Activated T-cell treated with anti-CD3 and anti-CD28 coated beads, Interleukin-2, amount 50 U/mL, for 24 hours (primary cell): ENCODE measurements at regions not wholly inside any gene's neighbourhood (a gene's known extent, or its start where the extent isn't known, plus 50 kb on each side); places are given as distances from the start of the nearest gene placed in this dataset.

ENCODE experiments used
- DNase-seq: peaks from one replicate; pipeline ENCODE4 v3.0.0-alpha.2; 2020
- H3K27ac Mint-ChIP-seq: 2 replicates; pipeline ENCODE4 v1.8.0; 2020; ENCODE audit warnings: mild to moderate bottlenecking, mixed read lengths
- H3K27me3 Mint-ChIP-seq: 2 replicates; pipeline ENCODE4 v1.8.0; 2020; ENCODE audit warnings: mixed read lengths
- H3K36me3 Mint-ChIP-seq: 2 replicates; pipeline ENCODE4 v1.8.0; 2020; ENCODE audit warnings: low read depth, mixed read lengths
- H3K4me1 Mint-ChIP-seq: 2 replicates; pipeline ENCODE4 v1.8.0; 2020; ENCODE audit warnings: low read depth, mixed read lengths
- H3K4me3 Mint-ChIP-seq: 2 replicates; pipeline ENCODE4 v1.8.0; 2020; ENCODE audit warnings: mild to moderate bottlenecking, moderate library complexity, mixed read lengths
- H3K9me3 Mint-ChIP-seq: 2 replicates; pipeline ENCODE4 v1.8.0; 2020; ENCODE audit warnings: mixed read lengths

- H3K27me3 Mint-ChIP-seq, result peaks cover 5% of the 10 kb centered on the region
- peaks cover 3% of the 10 kb centered on the region for H3K4me1 Mint-ChIP-seq
- H3K4me3 Mint-ChIP-seq, result no peak overlapping the region
- H3K9me3 Mint-ChIP-seq, result peaks cover 5% of the 10 kb centered on the region
- no peak overlapping the region for H3K27ac Mint-ChIP-seq
- DNase-seq, result no peak
- H3K36me3 Mint-ChIP-seq, result no peaks in the 10 kb centered on the region
These were observed 198.2 kb upstream of the ARSJ start for GRCh38 chr4:114177628-114178027.

- Mint-ChIP-seq H3K27me3 (peaks cover 2% of the 10 kb centered on the region), H3K36me3 (no peaks in the 10 kb centered on the region), H3K27ac (no peak overlapping the region), H3K4me3 (no peak overlapping the region), H3K4me1 (peaks cover 3% of the 10 kb centered on the region), H3K9me3 (peaks cover 7% of the 10 kb centered on the region)
- no peak for DNase-seq
These were observed 198.9 kb upstream of the ARSJ start for GRCh38 chr4:114178392-114178791.

- H3K9me3 Mint-ChIP-seq, result peaks cover 7% of the 10 kb centered on the region
- no peaks in the 10 kb centered on the region for H3K36me3 Mint-ChIP-seq
- H3K27me3 Mint-ChIP-seq, result no peaks in the 10 kb centered on the region
- no peak overlapping the region for H3K27ac Mint-ChIP-seq
- peak; percentile 61 for DNase-seq
- peaks cover 3% of the 10 kb centered on the region for H3K4me1 Mint-ChIP-seq
- H3K4me3 Mint-ChIP-seq, result no peak overlapping the region
These were observed 201.0 kb upstream of the ARSJ start for GRCh38 chr4:114180481-114180880.

- Mint-ChIP-seq H3K27me3 (peaks cover 5% of the 10 kb centered on the region), H3K27ac (no peak overlapping the region), H3K4me3 (no peak overlapping the region), H3K4me1 (peaks cover 3% of the 10 kb centered on the region), H3K9me3 (peaks cover 7% of the 10 kb centered on the region), H3K36me3 (no peaks in the 10 kb centered on the region)
- no peak for DNase-seq
These were observed 205.5 kb upstream of the ARSJ start for GRCh38 chr4:114184901-114185300.

- H3K27me3 Mint-ChIP-seq, result peaks cover 5% of the 10 kb centered on the region
- no peaks in the 10 kb centered on the region for H3K4me1 Mint-ChIP-seq
- H3K27ac Mint-ChIP-seq, result no peak overlapping the region
These were observed 208.1 kb upstream of the ARSJ start for GRCh38 chr4:114187592-114187991.

GRCh38 chr4:114191496-114191895 lies 212.0 kb upstream of the ARSJ start:
- Mint-ChIP-seq H3K36me3 (no peaks in the 10 kb centered on the region), H3K27me3 (peaks cover 8% of the 10 kb centered on the region), H3K27ac (no peak overlapping the region), H3K4me3 (no peak overlapping the region), H3K9me3 (no peaks in the 10 kb centered on the region), H3K4me1 (no peaks in the 10 kb centered on the region)
- no peak for DNase-seq

More at GRCh38 chr4:114187592-114187991, 208.1 kb upstream of the ARSJ start:
- H3K36me3 Mint-ChIP-seq, result no peaks in the 10 kb centered on the region
- H3K4me3 Mint-ChIP-seq, result no peak overlapping the region
- no peak for DNase-seq
- peaks cover 2% of the 10 kb centered on the region for H3K9me3 Mint-ChIP-seq

GRCh38 chr4:114192854-114193253 lies 213.4 kb upstream of the ARSJ start:
- Mint-ChIP-seq H3K27ac (no peak overlapping the region), H3K4me1 (no peaks in the 10 kb centered on the region), H3K4me3 (no peak overlapping the region)

GRCh38 chr4:114193624-114194399 lies 214.4 kb upstream of the ARSJ start:
- H3K4me3 Mint-ChIP-seq, result no peak overlapping the region
- no peak overlapping the region for H3K27ac Mint-ChIP-seq
- H3K36me3 Mint-ChIP-seq, result no peaks in the 10 kb centered on the region
- H3K27me3 Mint-ChIP-seq, result peaks cover 8% of the 10 kb centered on the region
- no peaks in the 10 kb centered on the region for H3K4me1 Mint-ChIP-seq
- DNase-seq, result no peak
- H3K9me3 Mint-ChIP-seq, result no peaks in the 10 kb centered on the region

More at GRCh38 chr4:114192854-114193253, 213.4 kb upstream of the ARSJ start:
- no peaks in the 10 kb centered on the region for H3K9me3 Mint-ChIP-seq
- no peaks in the 10 kb centered on the region for H3K36me3 Mint-ChIP-seq
- peaks cover 8% of the 10 kb centered on the region for H3K27me3 Mint-ChIP-seq
- no peak for DNase-seq

- Mint-ChIP-seq H3K4me1 (no peaks in the 10 kb centered on the region), H3K27me3 (peaks cover 11% of the 10 kb centered on the region), H3K27ac (no peak overlapping the region), H3K4me3 (no peak overlapping the region), H3K36me3 (no peaks in the 10 kb centered on the region), H3K9me3 (no peaks in the 10 kb centered on the region)
- no peak for DNase-seq
These were observed 217.2 kb upstream of the ARSJ start for GRCh38 chr4:114196606-114197005.

GRCh38 chr4:114200026-114200425 lies 220.6 kb upstream of the ARSJ start:
- no peak for DNase-seq

GRCh38 chr4:114205261-114205660 lies 225.8 kb upstream of the ARSJ start:
- H3K4me3 Mint-ChIP-seq, result no peak overlapping the region
- H3K9me3 Mint-ChIP-seq, result no peaks in the 10 kb centered on the region
- H3K4me1 Mint-ChIP-seq, result no peaks in the 10 kb centered on the region
- no peak overlapping the region for H3K27ac Mint-ChIP-seq
- peaks cover 15% of the 10 kb centered on the region for H3K27me3 Mint-ChIP-seq
- DNase-seq, result no peak
- H3K36me3 Mint-ChIP-seq, result no peaks in the 10 kb centered on the region

More at GRCh38 chr4:114200026-114200425, 220.6 kb upstream of the ARSJ start:
- no peak overlapping the region for H3K27ac Mint-ChIP-seq
- H3K4me3 Mint-ChIP-seq, result no peak overlapping the region
- no peaks in the 10 kb centered on the region for H3K9me3 Mint-ChIP-seq
- peaks cover 11% of the 10 kb centered on the region for H3K27me3 Mint-ChIP-seq
- H3K36me3 Mint-ChIP-seq, result no peaks in the 10 kb centered on the region
- H3K4me1 Mint-ChIP-seq, result no peaks in the 10 kb centered on the region

- Mint-ChIP-seq H3K4me1 (no peaks in the 10 kb centered on the region), H3K27me3 (peaks cover 14% of the 10 kb centered on the region), H3K27ac (no peak overlapping the region), H3K4me3 (no peak overlapping the region), H3K36me3 (no peaks in the 10 kb centered on the region), H3K9me3 (no peaks in the 10 kb centered on the region)
- no peak for DNase-seq
These were observed 229.2 kb upstream of the ARSJ start for GRCh38 chr4:114208574-114209151.

- H3K27ac Mint-ChIP-seq, result no peak overlapping the region
- no peaks in the 10 kb centered on the region for H3K36me3 Mint-ChIP-seq
- no peak for DNase-seq
- no peaks in the 10 kb centered on the region for H3K4me1 Mint-ChIP-seq
- H3K27me3 Mint-ChIP-seq, result peaks cover 11% of the 10 kb centered on the region
- no peak overlapping the region for H3K4me3 Mint-ChIP-seq
- no peaks in the 10 kb centered on the region for H3K9me3 Mint-ChIP-seq
These were observed 230.1 kb upstream of the ARSJ start for GRCh38 chr4:114209584-114209983.

GRCh38 chr4:114211556-114211955 lies 232.1 kb upstream of the ARSJ start:
- DNase-seq, result no peak
- H3K27me3 Mint-ChIP-seq, result peaks cover 11% of the 10 kb centered on the region
- H3K36me3 Mint-ChIP-seq, result no peaks in the 10 kb centered on the region
- H3K9me3 Mint-ChIP-seq, result no peaks in the 10 kb centered on the region
- H3K4me3 Mint-ChIP-seq, result no peak overlapping the region
- no peaks in the 10 kb centered on the region for H3K4me1 Mint-ChIP-seq
- no peak overlapping the region for H3K27ac Mint-ChIP-seq

GRCh38 chr4:114217150-114217817 lies 237.8 kb upstream of the ARSJ start:
- Mint-ChIP-seq H3K4me1 (no peaks in the 10 kb centered on the region), H3K27me3 (peaks cover 7% of the 10 kb centered on the region), H3K9me3 (no peaks in the 10 kb centered on the region), H3K27ac (no peak overlapping the region), H3K36me3 (no peaks in the 10 kb centered on the region), H3K4me3 (no peak overlapping the region)
- no peak for DNase-seq
